Osteoblast (primary cell): ENCODE measurements at regions not wholly inside any gene's neighbourhood (a gene's known extent, or its start where the extent isn't known, plus 50 kb on each side); places are given as distances from the start of the nearest gene placed in this dataset.

Source experiments
- DNase-seq: peaks from one replicate; pipeline ENCODE4 v3.0.0; 2011; ENCODE audit warnings: low spot score, mixed read lengths; ENCODE audit not compliant: insufficient read length; ENCODE audit errors: missing footprints
- H2AFZ ChIP-seq: 2 replicates; pipeline ENCODE4 v1.6.0; 2011; ENCODE audit warnings: mild to moderate bottlenecking, low read length
- H3K27ac ChIP-seq: 2 replicates; pipeline ENCODE4 v1.5.1; 2011; ENCODE audit warnings: mild to moderate bottlenecking, low read depth, low read length, moderate library complexity
- H3K27me3 ChIP-seq: 2 replicates; pipeline ENCODE4 v1.6.0; 2012; ENCODE audit warnings: mild to moderate bottlenecking, control low read depth, inconsistent platforms, low read length, moderate library complexity; ENCODE audit not compliant: insufficient read depth
- H3K36me3 ChIP-seq: 2 replicates; pipeline ENCODE4 v1.5.1; 2011; ENCODE audit warnings: mild to moderate bottlenecking, low read length, control low read depth, moderate library complexity; ENCODE audit not compliant: insufficient read depth
- H3K4me1 ChIP-seq: 2 replicates; pipeline ENCODE4 v1.5.1; 2011; ENCODE audit warnings: mild to moderate bottlenecking, low read length, control low read depth, moderate library complexity; ENCODE audit not compliant: insufficient read depth
- H3K4me2 ChIP-seq: 2 replicates; pipeline ENCODE4 v1.6.0; 2011; ENCODE audit warnings: mild to moderate bottlenecking, low read length; ENCODE audit not compliant: insufficient read depth
- H3K4me3 ChIP-seq: fragments of 200-600 bp; sonication (generic); 3 replicates; pipeline ENCODE4 v1.5.1; 2012; ENCODE audit warnings: mild to moderate bottlenecking, low read length, inconsistent platforms; ENCODE audit not compliant: insufficient read depth
- H3K79me2 ChIP-seq: 2 replicates; pipeline ENCODE4 v1.6.0; 2012; ENCODE audit warnings: mild to moderate bottlenecking, low read length, control low read depth, inconsistent platforms; ENCODE audit not compliant: insufficient read depth
- H3K9me3 ChIP-seq: 2 replicates; pipeline ENCODE4 v1.5.1; 2011; ENCODE audit warnings: low read depth, low read length, control low read depth
- H4K20me1 ChIP-seq: 2 replicates; pipeline ENCODE4 v1.6.0; 2012; ENCODE audit warnings: mild to moderate bottlenecking, low read length, control low read depth; ENCODE audit not compliant: insufficient read depth
- CTCF ChIP-seq: IDR thresholded peaks from 2 replicates; pipeline ENCODE4 v1.5.1; 2011; ENCODE audit warnings: mild to moderate bottlenecking, low read depth, low read length, moderate library complexity; ENCODE audit errors: extremely low read depth

DNA sequence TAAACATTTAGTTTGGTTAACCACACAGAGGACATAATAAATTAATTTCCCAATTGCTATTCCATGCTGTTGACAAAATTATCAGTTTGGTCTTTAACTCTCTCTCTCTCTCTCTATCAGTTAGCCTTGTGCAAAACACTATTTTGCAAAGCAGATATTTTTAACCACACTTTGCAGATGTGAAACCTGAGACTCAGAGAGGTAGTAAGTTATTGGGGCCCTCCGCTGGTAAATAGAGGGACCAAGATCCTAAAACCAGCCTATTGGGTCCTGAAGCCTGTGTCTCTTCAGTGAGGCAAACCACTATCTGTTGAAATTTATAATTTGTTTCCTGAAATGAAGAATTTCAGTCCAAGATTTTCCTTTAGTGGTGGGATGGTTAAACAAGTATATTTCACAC lies 231.0 kb downstream of the SOD2 start:
- Histone ChIP-seq H3K27ac (no peak overlapping the region), H2AFZ (no peak overlapping the region), H4K20me1 (no peaks in the 10 kb centered on the region), H3K4me2 (no peak overlapping the region), H3K79me2 (no peaks in the 10 kb centered on the region), H3K4me3 (no peak overlapping the region), H3K27me3 (no peaks in the 10 kb centered on the region), H3K9me3 (no peaks in the 10 kb centered on the region), H3K36me3 (no peaks in the 10 kb centered on the region), H3K4me1 (no peaks in the 10 kb centered on the region)
- DNase-seq: no peak
- TF ChIP-seq CTCF: no peak

GRCh38 chr6:159461266-159461665 lies 231.8 kb downstream of the SOD2 start:
- no peak overlapping the region for H2AFZ ChIP-seq
- no peaks in the 10 kb centered on the region for H3K9me3 ChIP-seq
- no peak overlapping the region for H3K4me2 ChIP-seq
- DNase-seq: no peak
- H3K79me2 ChIP-seq: no peaks in the 10 kb centered on the region
- H3K36me3 ChIP-seq: no peaks in the 10 kb centered on the region
- no peaks in the 10 kb centered on the region for H4K20me1 ChIP-seq
- no peaks in the 10 kb centered on the region for H3K27me3 ChIP-seq
- no peak overlapping the region for H3K4me3 ChIP-seq
- no peaks in the 10 kb centered on the region for H3K4me1 ChIP-seq
- TF ChIP-seq CTCF: no peak
- H3K27ac ChIP-seq: no peak overlapping the region

- H3K27me3 ChIP-seq: no peaks in the 10 kb centered on the region
- no peak overlapping the region for H2AFZ ChIP-seq
- TF ChIP-seq CTCF: no peak
- H3K79me2 ChIP-seq: no peaks in the 10 kb centered on the region
- no peaks in the 10 kb centered on the region for H3K36me3 ChIP-seq
- H3K4me1 ChIP-seq: no peaks in the 10 kb centered on the region
- no peak overlapping the region for H3K27ac ChIP-seq
- DNase-seq: no peak
- H3K9me3 ChIP-seq: no peaks in the 10 kb centered on the region
- no peaks in the 10 kb centered on the region for H4K20me1 ChIP-seq
- no peak overlapping the region for H3K4me2 ChIP-seq
- no peak overlapping the region for H3K4me3 ChIP-seq
Measured at GRCh38 chr6:159460476-159460875, 232.6 kb downstream of the SOD2 start.

- H3K4me2 ChIP-seq: no peak overlapping the region
- H3K27ac ChIP-seq: no peak overlapping the region
- no peak overlapping the region for H2AFZ ChIP-seq
- H3K4me1 ChIP-seq: no peaks in the 10 kb centered on the region
- no peak for DNase-seq
- no peaks in the 10 kb centered on the region for H3K36me3 ChIP-seq
- no peaks in the 10 kb centered on the region for H3K9me3 ChIP-seq
- H4K20me1 ChIP-seq: no peaks in the 10 kb centered on the region
- no peaks in the 10 kb centered on the region for H3K27me3 ChIP-seq
- no peak for TF ChIP-seq CTCF
- H3K4me3 ChIP-seq: no peak overlapping the region
- H3K79me2 ChIP-seq: no peaks in the 10 kb centered on the region
Measured at GRCh38 chr6:159456349-159456748, 236.7 kb downstream of the SOD2 start.
